Stimulated activated naive CD4-positive, alpha-beta T cell (primary cell): ENCODE measurements at regions not wholly inside any gene's neighbourhood (a gene's known extent, or its start where the extent isn't known, plus 50 kb on each side); places are given as distances from the start of the nearest gene placed in this dataset.

ENCODE experiments used
- DNase-seq, 6 experiments: peaks; one replicate each; lab custom pipeline; 2025; lab: John Stamatoyannopoulos, UW

- DNase-seq, result no peak
Measured at GRCh38 chr6:91633374-91634111, 1046.7 kb upstream of the MAP3K7 start.

- DNase-seq, result no peak
Measured at GRCh38 chr6:91632308-91632707, 1045.4 kb upstream of the MAP3K7 start.

- no peak for DNase-seq
Measured at GRCh38 chr6:91631227-91631626, 1044.4 kb upstream of the MAP3K7 start.

GRCh38 chr6:91626911-91627310, 1040.0 kb upstream of the MAP3K7 start:
- DNase-seq, result no peak

- DNase-seq, result no peak
Measured at GRCh38 chr6:91613481-91613880, 1026.6 kb upstream of the MAP3K7 start.

GRCh38 chr6:91611190-91611589, 1024.3 kb upstream of the MAP3K7 start:
- DNase-seq, result no peak

- DNase-seq, result no peak
Measured at GRCh38 chr6:91608428-91608827, 1021.6 kb upstream of the MAP3K7 start.

GRCh38 chr6:91606148-91606901, 1019.5 kb upstream of the MAP3K7 start:
- no peak for DNase-seq

GRCh38 chr6:91600561-91600960, 1013.7 kb upstream of the MAP3K7 start:
- no peak for DNase-seq

- no peak for DNase-seq
Measured at GRCh38 chr6:91590191-91590590, 1003.3 kb upstream of the MAP3K7 start.

- no peak for DNase-seq
Measured at GRCh38 chr6:91580635-91581034, 993.8 kb upstream of the MAP3K7 start.

GRCh38 chr6:91575032-91575431, 988.2 kb upstream of the MAP3K7 start:
- no peak for DNase-seq

- DNase-seq, result no peak
Measured at GRCh38 chr6:91573826-91574416, 987.0 kb upstream of the MAP3K7 start.

GRCh38 chr6:91572878-91573277, 986.0 kb upstream of the MAP3K7 start:
- DNase-seq, result no peak

- no peak for DNase-seq
Measured at GRCh38 chr6:91569071-91569470, 982.2 kb upstream of the MAP3K7 start.

GRCh38 chr6:91566467-91566866, 979.6 kb upstream of the MAP3K7 start:
- DNase-seq, result no peak

GRCh38 chr6:91565207-91565606, 978.3 kb upstream of the MAP3K7 start:
- DNase-seq, result no peak

GRCh38 chr6:91562955-91563354, 976.1 kb upstream of the MAP3K7 start:
- no peak for DNase-seq

- DNase-seq, result no peak
Measured at GRCh38 chr6:91560409-91560808, 973.5 kb upstream of the MAP3K7 start.

GRCh38 chr6:91540902-91541301, 954.0 kb upstream of the MAP3K7 start:
- DNase-seq, result no peak

GRCh38 chr6:91539456-91539855, 952.6 kb upstream of the MAP3K7 start:
- DNase-seq, result no peak

- DNase-seq, result no peak
Measured at GRCh38 chr6:91538622-91539021, 951.8 kb upstream of the MAP3K7 start.

GRCh38 chr6:91534614-91535013, 947.7 kb upstream of the MAP3K7 start:
- DNase-seq, result no peak
